Panc1 (cell line): ENCODE measurements at regions not wholly inside any gene's neighbourhood (a gene's known extent, or its start where the extent isn't known, plus 50 kb on each side); places are given as distances from the start of the nearest gene placed in this dataset.

ENCODE experiments used
- CTCF ChIP-seq: fragments of 450-650 bp; IDR thresholded peaks from 2 replicates; pipeline ENCODE4 v1.5.1; 2017; ENCODE audit warnings: mild to moderate bottlenecking
- POLR2AphosphoS5 ChIP-seq: IDR thresholded peaks from 2 replicates; pipeline ENCODE4 v1.6.1; 2012; ENCODE audit warnings: mild to moderate bottlenecking, low read depth, low read length, moderate library complexity
- REST ChIP-seq, 2 experiments: IDR thresholded peaks; 2 replicates each; pipeline ENCODE4 v1.6.1; 2011 to 2012; ENCODE audit warnings: low read depth in 2 of 2, control low read depth in 1 of 2, low read length in 1 of 2, mild to moderate bottlenecking in 1 of 2, moderate library complexity in 1 of 2; ENCODE audit not compliant: insufficient read depth in 1 of 2
- SIN3A ChIP-seq: IDR thresholded peaks from 2 replicates; pipeline ENCODE4 v1.6.1; 2012; ENCODE audit warnings: low read depth, mild to moderate bottlenecking, low read length, moderate library complexity, borderline replicate concordance; ENCODE audit not compliant: insufficient read depth
- TCF7L2 ChIP-seq: IDR thresholded peaks from 2 replicates; pipeline ENCODE4 v1.6.1; 2011; ENCODE audit warnings: mild to moderate bottlenecking, low read depth, low read length, inconsistent platforms

DNA sequence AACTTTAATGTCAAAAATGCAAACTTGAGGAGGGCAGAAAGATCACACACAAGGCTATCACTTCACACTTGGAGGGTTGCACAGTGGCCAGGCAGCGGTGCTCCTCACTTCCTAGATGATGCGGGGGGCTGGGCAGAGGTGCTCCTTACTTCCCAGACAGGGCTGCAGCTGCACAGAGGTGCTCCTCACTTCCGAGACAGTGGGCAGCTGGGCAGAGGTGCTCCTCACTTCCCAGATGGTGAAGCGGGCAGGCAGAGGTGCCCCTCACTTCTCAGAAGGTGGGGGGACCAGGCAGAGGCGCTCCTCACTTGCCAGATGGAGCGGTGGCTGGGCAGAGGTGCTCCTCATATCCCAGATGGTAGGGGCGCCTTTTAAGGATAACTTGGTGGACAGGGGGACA lies 423.2 kb upstream of the RORB start:
- TF ChIP-seq TCF7L2 (no peak), CTCF (no peak), REST (IDR thresholded peaks at IDR 0.05; ENCODE audit: insufficient read depth in 1 of 2, low read depth in 2 of 2, low read length in 1 of 2) (no peak), POLR2AphosphoS5 (no peak), SIN3A (no peak)
